GM12892 (cell line): ENCODE measurements at regions not wholly inside any gene's neighbourhood (a gene's known extent, or its start where the extent isn't known, plus 50 kb on each side); places are given as distances from the start of the nearest gene placed in this dataset.

ENCODE experiments used
- POLR2A ChIP-seq: IDR thresholded peaks from 2 replicates; pipeline ENCODE4 v1.6.1; 2011; ENCODE audit warnings: low read depth, low read length, control low read depth
- POLR2AphosphoS5 ChIP-seq: IDR thresholded peaks from 2 replicates; pipeline ENCODE4 v1.6.1; 2011; ENCODE audit warnings: low read depth, low read length, control low read depth
- TAF1 ChIP-seq: IDR thresholded peaks from 2 replicates; pipeline ENCODE4 v1.6.1; 2011; ENCODE audit warnings: low read depth, mild to moderate bottlenecking, control low read depth, low read length, borderline replicate concordance

DNA sequence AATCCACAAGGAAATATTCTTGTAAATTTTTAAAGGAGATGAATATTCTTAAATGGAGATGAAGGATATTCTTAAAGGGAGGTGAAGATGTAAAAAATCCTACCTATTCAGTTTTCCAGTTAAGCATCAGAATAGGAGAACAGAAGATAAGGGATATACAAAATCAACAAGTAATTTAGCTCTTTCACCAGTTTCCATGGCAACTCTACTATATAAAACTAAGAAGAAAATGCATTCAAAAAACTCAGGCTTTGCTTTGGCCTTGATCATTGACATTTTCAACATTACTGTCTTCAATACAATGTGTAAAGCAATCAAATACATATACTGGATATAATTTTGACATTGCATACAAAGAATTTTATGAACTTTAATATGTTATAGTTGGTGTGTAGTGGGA, 622.7 kb upstream of the GRID2 start:
- TF ChIP-seq POLR2A (no peak), TAF1 (no peak), POLR2AphosphoS5 (no peak)
